ENCODE measurements at regions not wholly inside any gene's neighbourhood (a gene's known extent, or its start where the extent isn't known, plus 50 kb on each side); places are given as distances from the start of the nearest gene placed in this dataset.
"Not testable (repeated sequence)": the region's sequence is repeated elsewhere in the genome, so short reads cannot be mapped to it uniquely, and the experiment has no call there.

GRCh38 chr6:144786825-144787224 lies 501.7 kb downstream of the UTRN start:
- no peak for DNase-seq

DNA sequence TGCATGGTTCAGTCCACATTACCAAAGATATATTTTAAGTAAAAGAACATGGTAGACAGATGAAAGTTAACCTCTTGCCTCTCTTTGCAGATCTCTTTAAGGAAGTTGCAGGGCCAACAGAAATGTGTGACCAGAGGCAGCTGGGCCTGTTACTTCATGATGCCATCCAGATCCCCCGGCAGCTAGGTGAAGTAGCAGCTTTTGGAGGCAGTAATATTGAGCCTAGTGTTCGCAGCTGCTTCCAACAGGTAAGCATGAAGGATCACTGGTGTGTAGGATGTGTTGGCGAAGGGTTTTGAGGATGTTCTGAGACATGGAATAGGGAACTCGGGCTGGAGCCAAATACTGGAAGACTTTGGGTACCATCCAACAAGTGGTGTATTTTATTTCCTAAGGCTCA lies 508.6 kb downstream of the UTRN start:
- no peak for DNase-seq

GRCh38 chr6:144795022-144795421 lies 509.9 kb downstream of the UTRN start:
- not testable (repeated sequence) for DNase-seq

GRCh38 chr6:144796070-144796469 lies 510.9 kb downstream of the UTRN start:
- no peak for DNase-seq

- no peak for DNase-seq
These were observed 512.9 kb downstream of the UTRN start for GRCh38 chr6:144797881-144798589.

- no peak for DNase-seq
These were observed 519.2 kb downstream of the UTRN start for GRCh38 chr6:144804246-144804790.

DNA sequence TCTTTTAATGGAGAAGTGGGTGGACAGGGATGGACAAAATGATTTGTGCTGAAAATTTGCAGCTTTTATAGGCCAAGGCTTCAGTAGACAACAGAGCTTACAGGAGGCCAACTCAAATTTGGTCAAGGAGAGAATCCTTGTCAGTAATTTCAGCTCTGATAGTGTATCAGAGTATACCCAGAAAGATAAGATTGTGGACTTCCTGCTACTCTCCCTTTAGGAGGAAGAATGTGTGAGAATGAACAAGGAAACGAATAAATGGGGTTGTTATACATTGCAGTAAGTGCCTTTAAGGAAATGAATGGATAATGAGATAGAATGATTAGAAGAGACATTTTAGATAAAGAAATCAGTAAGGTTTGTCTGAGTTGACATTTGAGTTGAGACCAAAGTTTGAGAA lies 519.9 kb downstream of the UTRN start:
- DNase-seq: no peak

DNA sequence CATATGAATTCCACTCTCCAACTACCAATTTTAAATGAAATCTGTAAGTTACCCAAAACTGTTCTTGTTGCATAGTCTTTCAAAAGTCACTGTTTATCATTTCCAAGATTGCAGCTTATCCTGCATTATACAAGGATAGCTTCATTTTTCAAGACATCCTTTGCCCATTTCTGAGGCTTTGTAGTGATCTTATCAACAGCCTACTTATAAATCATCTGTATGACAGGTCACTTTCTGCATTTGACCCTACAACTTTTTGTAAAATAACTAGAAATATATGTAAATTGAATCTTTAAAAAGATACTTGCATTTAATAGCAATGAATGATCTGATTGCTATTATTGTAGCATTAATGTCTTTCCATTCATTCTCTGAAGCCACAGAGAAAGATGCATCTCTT lies 521.1 kb downstream of the UTRN start:
- no peak for DNase-seq

- DNase-seq: no peak
These were observed 524.0 kb downstream of the UTRN start for GRCh38 chr6:144809120-144809519.

DNA sequence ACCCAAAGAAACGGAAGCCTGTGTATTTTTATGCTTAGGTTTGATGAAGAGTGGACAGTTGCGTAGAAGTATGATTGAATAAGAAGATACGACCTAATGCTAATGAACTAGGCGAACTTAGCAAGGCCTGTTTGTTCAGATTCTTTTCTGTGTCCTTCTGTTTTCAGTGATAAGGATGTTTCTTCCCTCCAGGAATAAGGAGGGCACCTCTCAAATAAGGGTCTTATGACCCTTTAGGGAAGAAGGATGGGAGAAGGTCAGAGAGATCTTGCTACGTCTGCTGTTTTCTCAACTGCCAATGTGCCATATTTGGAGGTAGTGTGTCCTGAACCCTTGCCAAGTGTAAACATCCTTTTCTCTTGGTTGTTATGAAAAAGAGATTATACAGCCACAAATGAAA lies 524.8 kb downstream of the UTRN start:
- no peak for DNase-seq

DNA sequence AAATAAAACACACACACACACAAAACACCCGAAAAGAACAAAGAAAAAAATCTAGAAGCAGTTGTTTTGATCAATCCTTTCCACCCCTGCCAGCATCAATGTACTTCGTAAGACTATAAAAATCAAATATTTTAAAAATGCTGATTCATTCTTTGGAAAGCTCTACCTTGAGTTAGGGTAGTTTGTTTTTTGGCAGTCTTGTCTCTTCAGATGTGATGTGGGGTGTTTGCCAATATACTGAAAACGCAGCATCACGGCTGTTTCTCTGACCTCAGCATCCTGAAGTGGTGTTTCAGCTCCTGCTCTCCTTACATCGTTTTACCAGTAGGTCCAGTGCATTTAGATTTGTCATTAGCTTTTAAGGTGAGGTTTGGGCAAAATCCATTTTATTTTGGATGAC lies 526.0 kb downstream of the UTRN start:
- DNase-seq: no peak

DNA sequence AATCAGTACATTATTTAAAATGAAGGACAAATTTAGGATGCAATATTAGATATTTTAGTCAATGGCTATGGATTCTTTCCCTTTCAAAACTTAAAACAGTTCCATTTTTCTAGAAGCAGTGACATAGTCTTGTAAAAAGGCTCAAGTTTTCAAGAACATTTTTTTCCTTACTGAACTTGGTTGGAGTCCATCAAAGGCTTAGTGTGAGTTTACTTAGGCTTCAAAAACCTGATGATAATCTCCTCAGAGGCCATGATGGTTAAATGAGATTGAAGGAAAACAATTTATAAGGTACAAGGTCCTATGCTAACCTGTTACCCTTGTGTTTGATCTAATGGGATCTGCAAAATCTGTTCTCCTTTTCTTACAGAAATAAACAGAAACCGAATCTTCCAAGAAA lies 531.8 kb downstream of the UTRN start:
- peak in 1 of 2 experiments; percentile 6 for DNase-seq

DNA sequence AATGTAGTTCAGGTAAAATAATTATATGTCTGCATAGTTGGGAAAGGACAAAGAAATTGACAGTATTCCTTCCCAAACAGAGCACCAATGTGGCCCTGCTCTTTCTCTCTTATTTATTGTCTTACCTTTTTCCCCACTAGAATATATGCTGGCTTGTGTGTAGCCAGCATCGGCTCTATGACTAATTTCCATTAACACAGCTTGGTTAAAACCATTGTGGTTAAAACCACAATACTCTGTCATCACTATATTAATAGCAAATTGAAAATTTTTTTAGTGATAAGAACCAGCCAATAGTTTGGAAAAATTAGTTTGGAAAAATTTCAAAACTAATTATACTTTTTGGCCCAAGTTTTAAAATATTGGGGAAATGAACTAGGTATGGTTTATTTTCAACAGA lies 535.1 kb downstream of the UTRN start:
- no peak for DNase-seq

DNA sequence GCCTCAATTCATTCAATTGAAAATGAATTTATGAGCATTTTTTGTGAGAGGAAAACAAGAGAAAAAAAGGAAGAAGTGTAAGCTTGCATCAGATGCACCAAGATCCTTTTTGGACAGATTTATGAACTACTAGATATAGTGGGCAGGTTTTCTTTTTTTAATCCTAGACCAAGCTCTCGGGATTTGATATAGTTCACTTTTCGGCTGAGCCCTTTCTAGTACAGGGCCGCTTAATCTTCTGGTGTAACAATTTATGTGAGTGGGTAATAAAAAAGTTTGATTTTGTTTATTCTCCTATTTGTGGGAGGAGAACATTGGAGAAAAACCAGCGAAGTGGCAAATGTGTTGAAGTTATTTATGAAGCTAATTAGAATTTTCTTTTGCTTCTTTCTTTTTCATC lies 538.0 kb downstream of the UTRN start:
- no peak for DNase-seq

DNA sequence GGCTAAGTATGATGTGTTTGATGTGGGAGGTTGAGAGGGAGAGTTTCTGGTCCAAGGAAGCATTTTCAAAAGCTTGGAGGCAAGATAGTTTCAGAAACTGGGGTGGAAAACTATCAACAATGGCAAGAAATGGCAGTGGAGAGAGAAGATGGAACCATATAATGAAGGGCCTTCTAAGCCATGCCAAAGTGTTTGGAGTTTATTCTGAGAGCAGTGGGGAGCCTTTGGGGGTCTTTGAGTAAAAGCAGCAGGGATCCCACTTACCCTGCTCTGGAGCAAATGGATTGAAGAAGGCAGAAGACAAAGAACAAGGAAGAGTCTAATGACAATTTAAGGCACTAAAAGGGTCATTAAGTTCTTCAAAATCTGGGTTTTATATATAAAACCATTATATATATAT lies 538.9 kb downstream of the UTRN start:
- no peak for DNase-seq

GRCh38 chr6:144834426-144835038 lies 549.4 kb downstream of the UTRN start:
- no peak for DNase-seq

DNA sequence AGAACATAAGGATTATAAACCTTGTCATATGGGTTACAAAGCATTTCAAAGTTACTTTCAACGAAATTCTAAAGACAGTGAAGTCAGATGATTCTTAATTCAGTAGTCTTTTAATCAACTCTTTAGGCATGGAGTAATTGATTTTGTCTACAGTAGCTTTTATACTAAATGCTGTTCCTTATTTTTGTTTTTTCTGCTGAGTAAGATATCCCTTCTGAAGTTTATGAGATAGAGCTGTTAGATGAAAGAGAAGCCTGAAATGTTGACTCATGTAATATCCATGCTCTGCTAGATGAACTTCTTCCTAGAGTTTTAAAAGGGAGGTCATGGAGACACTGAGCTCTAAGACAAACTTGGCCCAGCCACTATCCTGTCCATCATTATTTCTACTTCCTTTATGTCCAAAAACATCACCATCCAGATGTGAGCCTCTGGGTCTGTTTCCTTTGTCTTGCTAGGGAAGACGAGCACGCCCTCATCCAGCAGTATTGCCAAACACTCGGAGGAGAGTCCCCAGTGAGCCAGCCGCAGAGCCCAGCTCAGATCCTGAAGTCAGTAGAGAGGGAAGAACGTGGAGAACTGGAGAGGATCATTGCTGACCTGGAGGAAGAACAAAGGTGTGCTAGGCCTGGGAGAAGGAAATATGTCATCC lies 550.3 kb downstream of the UTRN start:
- DNase-seq: no peak

- no peak for DNase-seq
These were observed 555.5 kb downstream of the UTRN start for GRCh38 chr6:144840619-144841018.

GRCh38 chr6:144843701-144844100 lies 558.6 kb downstream of the UTRN start:
- no peak for DNase-seq

DNA sequence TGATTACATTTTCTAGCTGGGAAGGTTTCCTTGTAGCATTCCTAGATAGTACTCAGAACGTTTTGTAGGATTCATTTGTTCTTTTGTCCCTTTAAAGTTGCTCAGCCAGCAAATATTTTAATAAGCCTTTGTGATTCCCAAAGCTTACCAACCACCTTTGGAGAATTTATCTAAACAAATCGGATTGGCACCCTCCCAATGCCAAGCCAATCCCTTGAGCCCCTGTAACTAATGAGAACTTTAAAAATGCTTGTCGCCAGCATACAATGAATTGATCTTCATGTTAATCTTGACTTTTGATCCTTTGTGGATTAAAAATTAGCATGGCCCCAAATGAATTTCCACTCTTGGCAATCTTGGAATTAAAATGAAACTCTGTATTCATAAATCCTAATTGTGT lies 559.5 kb downstream of the UTRN start:
- no peak for DNase-seq

- no peak for DNase-seq
These were observed 560.1 kb downstream of the UTRN start for GRCh38 chr6:144845186-144845585.

- DNase-seq: peak; percentile 82 to 96
These were observed 562.8 kb downstream of the UTRN start for GRCh38 chr6:144847916-144848315.

DNA sequence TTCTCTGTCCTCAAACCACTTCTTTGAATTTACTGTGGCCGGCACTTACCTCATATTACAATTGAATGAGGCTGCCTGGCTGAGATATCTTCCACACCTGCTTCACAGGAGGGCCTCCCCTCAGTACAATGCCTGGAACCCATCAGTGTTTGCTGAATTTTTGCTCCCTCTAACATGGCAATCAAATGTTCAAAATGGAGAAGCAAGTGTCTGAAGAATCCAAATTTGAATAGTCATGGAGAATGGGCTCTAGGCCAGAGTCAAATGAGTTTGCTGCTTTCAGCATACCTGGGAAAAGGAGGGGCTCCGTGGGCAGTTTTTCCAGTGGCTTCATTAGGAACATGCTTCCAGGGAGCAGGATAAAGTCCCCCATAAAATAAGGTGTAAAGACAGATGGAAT lies 564.8 kb downstream of the UTRN start:
- DNase-seq: no peak

GRCh38 chr6:144853603-144854002 lies 568.5 kb downstream of the UTRN start:
- DNase-seq: no peak
